ENCODE measurements at regions not wholly inside any gene's neighbourhood (a gene's known extent, or its start where the extent isn't known, plus 50 kb on each side); places are given as distances from the start of the nearest gene placed in this dataset.

DNA sequence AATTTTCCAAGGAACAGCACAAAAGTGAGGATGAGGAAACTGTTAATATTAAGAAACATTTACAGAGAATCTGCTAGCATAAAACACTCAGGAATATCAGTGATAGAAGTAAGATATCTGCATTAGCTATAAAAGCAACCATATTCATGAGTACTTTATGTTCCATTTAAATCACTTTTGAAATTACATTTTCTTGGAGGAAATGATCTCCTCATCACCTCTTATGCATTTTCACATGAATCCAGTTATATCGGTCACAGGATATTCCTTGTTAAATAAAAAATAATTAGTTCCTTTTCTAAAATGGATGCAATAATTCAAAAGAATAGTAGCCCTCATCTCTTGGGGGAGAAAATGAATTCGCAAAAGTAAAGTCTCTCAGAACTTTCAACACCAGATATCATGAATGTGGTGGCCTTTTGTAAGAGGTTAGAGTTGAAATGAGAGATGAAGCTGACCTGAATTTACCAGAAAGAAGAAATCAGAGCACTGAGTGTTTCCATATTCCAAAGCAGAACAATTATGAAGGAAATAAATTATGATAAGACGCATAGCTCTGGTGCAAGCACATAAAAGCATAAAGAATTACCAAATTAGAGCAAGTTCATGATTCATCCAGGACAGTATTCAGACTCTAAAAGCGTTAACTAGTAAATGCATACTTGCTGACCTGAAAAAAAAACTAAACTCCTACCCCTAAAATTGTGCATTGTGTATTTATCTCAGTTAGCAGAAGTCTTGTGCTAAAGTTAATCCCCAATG is 321.9 kb upstream of the CCDC54 start:
- FAIRE-seq: no peak

DNA sequence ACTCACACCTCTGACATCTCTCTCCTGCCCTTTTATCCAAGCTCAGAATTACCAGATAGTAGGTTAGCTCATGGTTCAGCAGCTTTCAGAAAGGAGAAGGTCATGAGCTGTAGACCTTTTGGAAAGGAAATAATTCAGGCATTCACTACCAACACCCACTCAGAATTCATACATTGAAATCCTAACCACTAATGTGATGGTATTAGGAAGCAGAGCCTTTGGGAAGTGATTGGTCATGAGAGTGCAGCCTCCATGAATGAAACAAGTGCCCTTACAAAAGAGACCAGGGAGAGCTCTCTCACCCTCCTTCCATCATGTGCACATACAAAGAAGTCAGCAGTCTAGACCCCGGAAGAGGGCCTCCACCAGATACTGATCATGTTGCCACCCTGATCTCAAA is 315.8 kb upstream of the CCDC54 start:
- no peak for FAIRE-seq

DNA sequence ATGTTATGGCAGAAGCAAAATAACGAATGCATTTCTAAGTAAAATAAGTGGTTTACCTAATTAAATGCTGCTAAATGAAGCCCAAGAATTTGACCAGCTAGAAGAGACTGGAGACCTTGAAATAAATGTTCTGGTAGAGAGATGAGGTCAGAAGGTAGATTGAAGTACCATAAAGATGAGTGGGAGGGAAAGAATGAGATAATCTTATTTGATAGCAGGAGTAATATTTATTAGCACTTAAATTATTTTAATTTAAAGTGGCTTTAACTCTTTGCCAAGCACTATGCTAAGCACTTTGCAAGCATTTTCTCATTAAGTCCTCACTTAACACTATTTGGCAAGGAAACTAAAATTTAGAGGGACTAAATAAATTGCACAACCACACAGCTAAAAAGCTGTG is 314.9 kb upstream of the CCDC54 start:
- FAIRE-seq: no peak

DNA sequence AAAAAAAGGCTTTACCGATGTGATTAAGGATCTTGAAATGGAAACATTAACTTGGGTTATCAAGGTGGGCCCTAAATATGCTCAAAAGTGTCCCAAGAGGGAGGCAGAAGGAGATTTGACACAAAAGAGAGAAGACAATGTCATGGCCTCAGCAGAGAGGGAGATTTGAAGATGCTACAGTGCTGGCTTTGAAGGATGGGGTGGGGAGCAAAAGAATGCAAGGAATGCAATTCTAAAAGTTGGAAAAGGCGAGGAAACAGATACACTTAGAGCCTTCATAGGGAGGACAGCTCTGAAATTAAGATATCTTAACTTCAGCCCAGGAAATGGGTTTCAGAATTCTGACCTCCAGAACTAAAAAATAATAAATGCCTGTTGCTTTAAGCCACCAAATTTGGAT is 314.5 kb upstream of the CCDC54 start:
- no peak for FAIRE-seq

DNA sequence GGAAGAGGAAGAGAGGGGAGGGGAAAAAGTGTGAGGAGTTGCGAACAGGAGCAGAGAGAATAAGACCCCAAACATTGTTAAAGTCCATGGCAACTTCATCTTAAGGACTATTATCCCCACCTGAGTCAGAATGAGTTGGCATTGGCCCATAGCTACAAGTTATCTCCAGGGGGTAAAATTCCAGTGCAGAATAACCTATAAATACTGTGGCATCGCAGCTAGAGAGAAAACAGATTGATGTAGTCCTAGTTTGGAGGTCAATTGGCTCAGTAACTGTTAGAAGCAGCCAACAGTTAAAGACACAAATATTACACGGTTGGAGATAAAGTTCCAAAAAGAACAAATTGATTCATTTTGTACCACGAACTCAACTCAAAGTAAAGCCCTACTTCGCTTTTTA is 313.9 kb upstream of the CCDC54 start:
- FAIRE-seq: no peak

DNA sequence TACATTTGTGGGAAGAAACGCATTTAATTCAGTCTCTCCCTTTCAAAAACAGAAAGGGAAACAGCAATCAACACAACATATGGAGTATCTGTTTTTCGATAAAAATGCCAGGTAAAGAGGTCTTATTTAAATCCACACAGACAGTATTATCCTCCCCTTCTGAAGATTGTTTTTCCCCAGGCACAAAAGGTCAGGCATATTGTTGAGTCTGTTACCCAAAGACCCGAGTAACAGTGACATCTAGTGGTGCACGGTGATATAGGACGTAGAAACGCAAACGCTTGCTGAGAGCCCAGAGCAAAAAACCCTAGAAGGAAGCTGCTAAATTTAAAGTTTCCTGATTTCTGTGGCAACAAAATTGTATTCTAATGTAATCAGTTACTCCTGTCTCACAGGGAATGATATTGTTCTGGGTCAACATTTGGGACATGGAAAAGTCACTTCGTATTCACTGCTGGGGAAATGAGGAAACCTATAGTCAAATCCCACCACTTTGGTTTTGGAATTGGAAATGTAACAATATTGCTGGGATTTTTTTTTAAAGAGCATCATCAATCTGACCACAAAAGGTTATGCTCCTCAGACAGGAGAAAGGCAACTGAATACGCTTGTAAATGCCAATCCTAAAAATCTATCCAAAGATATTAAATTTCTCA is 312.7 kb upstream of the CCDC54 start:
- FAIRE-seq: peak; percentile 78

DNA sequence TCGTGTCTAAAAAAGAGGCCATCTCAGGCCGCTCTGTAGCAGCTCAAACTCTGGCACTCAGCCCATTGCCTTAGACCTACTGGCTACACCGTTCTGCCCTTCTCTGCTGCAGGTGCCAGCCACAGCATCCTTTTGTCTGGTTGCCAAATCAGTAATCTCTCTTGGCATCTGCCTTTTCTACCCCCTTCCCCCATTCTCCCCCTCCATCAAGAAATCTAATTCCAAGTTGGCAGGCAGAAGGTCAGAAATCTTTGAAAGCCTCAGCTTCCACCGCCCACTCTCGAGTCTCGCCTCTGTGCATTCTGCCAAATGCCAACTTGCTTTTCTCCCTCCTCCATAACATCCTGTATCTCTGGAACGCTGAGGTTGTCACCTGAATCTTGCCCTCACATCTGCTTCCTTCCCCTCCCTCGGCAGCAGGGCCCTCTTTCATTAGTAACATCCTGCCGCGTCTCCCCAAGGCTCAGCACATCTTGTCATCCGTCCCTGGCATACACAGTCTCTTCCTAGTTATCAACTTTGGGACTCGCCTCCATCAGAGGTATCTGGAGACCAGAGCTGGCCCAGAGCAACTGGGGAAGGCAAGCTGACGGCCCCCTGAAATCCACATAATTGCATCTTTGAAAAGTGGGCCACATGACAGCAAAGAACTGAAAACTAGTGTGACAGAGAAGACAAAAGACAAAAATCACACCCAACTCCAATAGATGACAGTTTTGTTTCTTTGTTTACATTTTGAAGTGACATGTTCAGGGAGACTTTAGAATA is 312.0 kb upstream of the CCDC54 start:
- FAIRE-seq: no peak

DNA sequence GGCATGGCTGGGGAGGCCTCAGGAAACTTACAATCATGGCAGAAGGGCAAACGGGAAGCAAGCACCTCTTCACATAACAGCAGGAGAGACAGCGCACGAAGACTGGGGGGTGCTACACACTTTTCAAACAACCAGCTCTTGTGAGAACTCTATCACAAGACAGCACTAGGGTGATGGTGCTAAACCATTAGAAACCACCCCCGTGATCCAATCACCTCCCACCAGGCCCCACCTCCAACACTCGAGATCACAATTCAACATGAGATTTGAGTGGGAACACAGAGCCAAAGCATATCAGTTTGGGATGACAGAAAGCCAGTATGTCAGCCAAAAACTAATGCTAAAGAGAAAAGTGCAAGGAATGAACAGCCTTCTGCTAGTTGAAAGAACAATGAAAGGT is 309.8 kb upstream of the CCDC54 start:
- FAIRE-seq: no peak

DNA sequence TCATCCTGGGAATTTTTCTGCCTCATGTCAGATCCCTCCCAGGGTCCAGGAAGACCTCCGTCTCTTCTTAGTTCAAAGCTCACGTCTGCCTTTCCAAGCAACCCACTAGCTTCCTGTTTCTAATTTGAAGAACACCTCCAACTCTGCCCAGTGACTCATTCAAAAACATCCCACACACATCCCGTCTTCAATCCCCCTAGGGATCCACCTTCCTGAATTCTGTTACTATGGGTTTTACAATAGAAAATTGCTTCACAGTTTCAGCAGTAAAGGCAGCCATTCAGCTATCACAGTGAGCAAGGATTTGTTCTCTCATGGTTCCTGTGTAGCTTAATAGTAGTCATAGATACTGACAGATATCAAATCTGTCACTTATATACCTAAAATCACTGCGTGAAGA is 308.3 kb upstream of the CCDC54 start:
- no peak for FAIRE-seq

DNA sequence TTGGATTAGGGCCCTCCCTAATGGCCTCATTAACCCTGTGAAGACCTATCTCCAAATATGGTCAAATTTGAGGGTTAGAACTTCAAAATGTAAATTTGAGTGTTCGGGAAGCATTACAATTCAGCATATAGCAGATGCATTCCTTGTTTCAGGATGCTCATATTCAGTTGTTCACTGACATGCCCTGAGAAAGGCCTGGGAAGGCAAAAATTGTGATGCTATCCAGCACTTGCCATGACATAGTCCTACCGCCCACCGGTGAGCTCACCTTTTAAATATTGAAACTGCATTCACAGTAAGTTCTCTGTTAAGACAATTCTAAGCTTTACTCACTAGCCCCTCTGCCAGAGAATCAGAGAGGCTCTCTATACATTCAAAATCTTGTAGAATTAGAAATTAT is 300.3 kb upstream of the CCDC54 start:
- FAIRE-seq: no peak

DNA sequence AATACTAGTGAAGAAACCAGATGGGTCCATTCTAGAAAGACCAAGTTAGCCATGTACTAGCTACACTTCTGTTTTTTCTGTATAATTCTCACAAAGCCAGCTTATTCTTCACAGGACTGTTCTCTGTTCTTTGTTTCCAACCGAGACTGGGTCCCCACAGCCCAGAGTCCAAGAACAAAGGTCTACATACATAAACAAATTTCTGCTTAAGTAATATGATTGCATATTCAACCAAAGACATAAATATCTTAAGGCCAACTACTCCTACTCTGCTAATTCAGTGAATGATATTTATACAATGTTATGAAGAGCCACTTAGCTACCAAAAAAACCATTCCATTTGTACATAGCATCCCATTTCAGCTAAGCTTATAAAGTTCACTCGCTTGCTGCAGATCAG is 299.8 kb upstream of the CCDC54 start:
- no peak for FAIRE-seq

DNA sequence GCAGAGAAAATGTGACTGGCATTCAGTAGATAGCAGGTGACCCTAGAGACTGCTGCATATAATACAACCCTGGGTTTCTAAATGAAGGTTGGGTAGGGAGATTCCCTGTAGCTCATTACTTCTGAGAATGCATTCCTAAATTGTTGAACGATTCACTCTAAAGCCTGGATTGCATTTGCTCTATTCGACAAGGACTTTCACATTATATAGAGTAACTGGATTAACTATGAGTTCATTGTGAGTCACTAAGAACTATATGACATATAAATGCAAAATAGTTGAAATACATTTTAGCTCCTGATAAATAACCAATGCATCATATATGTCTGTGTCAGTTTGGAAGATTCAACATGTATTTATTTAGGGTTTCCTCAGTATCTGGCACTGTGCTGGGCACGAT is 294.7 kb upstream of the CCDC54 start:
- FAIRE-seq: no peak

DNA sequence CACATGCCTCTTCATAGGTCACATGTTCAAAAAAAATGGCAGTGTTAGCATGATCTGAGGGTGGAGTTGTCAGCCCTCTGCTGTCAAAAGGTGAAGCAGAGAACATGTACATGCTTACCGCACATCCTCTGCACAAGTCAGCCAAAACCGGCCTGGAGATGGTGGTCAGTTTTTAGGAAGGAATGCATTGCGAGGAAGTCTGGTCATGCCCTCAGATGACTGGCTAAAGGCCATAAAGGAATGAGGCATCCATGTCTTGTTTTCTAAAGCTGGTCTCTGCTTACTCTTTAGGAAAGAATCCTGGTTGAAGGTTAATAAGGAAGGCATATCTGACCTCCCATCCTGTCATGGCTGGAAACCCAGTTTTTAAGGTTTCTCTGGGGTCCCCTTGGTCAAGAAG is 292.0 kb upstream of the CCDC54 start:
- FAIRE-seq: no peak

DNA sequence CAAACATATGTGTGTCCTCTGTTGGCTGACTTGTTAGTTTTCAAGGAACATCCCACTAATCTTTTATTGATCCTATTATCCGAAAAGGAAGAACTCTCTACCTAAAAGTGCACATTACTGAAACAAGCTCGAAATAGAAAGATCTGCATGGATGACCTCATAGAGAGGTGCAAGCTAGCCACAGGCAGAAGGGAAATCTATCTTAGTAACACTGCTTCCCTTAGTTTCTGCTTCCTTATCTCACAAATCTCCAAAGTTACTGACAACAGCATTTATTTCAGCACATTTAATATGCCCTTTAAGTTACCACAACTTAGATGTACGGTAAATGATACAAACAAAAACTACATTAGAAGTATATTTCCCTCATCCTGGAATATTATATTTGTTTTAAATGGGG is 285.1 kb upstream of the CCDC54 start:
- no peak for FAIRE-seq

DNA sequence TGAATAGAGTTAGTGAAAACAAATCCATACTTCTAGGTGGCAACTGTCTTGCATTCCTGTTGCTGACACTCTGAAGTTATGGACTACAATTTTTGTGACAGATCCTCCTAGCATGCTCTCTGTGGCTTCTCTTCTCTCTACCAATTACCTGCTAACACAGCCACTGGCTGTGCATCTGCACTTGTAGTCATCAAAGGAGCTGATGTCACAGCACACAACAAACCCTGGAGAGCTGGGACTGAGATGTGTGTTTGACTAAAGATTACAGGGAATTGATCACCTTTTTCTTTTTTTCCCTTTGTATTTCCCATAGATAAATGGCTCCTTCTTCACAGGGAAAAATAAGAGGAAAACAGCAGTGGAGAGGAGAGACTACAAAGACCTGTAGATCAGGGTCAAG is 278.4 kb upstream of the CCDC54 start:
- FAIRE-seq: no peak

DNA sequence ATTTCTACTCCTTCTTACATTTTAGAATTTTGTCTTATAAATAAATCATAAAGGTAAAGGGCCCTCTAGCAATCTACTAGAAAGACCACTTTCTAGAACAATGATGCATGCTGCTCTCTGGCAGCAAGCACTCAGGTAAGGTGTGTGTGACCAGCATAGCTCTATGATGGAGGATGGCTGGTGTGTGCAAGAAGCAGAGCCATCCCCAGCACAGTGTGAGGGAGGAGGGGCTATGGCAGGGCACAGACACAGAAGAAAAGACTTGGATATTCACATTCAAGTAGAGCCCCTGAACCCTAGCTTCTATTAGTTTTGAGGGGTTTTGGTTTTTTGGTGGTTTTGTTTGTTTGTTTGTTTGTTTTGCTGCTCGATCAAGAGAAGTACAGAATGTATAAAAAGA is 277.1 kb upstream of the CCDC54 start:
- no peak for FAIRE-seq

DNA sequence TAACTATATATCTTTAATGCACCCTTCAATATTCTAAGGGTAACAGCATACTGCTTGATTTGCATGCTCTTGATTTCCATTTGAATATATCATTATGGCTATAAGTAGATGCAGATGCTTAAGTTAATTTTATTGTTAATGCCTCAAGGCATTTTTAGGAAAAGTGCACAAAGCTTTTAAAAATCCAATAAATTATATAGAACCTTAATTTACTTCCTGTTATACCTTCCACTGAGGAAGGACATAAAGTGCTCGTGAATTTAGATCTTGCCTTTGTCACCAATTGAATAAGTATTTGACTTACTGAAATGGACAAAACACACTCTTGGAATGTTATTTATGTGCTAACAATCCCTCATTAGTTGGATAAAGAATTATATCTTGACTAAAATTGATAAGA is 276.7 kb upstream of the CCDC54 start:
- no peak for FAIRE-seq

DNA sequence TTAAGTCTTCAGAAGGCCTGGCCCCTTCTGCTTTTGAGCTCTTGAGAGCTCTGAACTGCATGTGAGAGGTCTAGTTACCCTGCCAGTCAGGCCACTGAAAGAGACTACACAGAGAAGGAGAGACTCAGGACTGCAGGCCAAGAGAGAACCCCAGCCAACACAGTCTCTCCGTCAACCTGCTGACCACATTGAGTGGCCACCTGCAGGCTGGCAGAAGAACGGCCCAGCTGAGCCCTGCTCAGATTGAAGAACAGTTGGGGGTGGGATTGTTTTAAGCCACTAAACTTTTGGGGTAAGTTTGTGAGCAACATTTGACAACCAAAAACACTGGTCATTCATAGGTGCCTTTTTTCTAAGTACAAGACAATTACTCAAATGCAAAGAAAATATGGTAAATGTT is 273.5 kb upstream of the CCDC54 start:
- FAIRE-seq: no peak

DNA sequence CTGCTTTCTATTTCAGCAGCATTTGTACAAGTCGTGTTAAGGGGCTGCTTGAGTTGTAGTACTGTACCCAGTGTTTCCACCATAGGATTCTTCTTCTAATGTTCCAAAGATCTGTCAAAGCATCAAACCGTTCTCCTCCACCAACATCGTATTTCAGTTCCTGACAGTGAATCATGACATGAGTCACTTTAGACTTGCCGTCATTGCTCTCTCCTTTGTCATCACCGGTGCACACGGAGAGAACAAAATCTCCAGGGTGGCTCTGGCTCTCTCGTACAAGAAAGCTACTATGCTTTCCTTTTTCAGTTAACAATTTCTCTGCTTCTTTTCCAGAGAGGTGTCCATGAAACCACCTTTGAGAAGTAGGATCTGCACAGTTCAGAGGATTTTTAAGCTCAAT is 270.9 kb upstream of the CCDC54 start:
- FAIRE-seq: no peak

DNA sequence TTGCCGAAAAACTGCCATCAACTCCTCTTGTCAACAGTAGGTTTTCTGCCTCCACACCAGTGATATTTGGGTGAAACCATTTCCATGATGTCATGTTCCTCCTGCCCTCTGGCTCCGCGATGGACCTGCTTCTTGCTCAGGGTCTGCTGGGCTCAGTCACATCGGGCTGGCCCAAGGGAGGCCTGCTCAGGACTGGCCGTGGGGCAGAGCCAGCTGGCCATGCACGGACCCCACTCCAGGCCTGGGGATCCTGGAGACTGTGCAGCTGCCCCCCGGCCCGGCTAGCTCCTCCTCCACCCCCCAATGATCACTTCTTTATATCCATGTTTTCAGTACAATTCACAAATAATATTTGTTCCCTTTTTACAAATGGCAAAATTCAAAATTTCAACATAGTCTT is 270.3 kb upstream of the CCDC54 start:
- no peak for FAIRE-seq

DNA sequence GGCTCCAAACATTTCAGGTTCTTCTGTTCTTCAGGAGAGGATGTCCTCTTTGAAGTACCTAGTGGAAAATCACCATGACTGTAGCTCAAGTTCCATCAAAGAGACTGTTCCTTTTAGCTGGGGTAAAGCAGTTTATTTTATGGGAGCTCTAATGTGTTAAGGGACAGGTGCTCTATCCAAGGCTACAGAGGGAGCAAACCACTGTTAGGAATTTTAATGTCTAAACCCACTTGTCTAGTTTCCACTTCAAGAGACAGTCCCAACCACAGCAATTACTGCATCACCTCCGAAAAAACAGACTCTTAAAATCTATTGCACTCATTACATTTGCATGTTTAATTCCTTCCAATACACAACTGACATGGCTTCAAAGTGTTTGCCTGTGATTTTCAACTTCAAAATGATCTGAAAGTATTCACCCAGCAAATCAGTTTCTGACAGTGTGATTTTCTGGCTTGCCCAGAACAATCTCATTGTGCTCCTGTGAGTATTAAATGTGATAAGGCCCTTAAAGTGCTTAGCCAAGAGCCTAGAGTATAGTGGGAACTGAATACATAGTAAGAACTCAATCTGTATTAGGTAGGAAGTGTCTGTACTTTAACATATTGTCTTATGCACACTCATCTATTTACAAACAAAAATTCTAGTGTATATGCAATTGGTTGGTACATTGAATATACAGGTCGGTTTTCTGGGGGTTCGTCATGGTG is 266.5 kb upstream of the CCDC54 start:
- FAIRE-seq: no peak

DNA sequence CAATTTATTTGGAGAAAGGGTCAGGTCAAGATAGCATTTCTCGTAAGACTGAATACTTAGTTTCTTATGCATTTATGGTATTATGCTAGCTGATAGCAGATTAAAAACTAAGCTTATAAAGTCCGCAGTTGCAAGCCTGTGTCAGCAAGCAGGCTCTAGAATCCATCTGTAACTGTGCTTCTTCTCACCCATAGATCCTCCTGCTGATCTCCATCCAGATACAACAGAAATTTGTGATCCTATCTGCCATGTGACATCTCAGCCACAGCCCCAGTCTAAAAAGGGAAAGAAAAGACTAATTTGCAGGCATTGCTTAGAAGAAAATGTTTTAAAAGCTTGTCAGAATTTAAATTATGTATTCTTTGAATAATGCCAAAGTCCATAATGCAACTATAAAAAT is 265.4 kb upstream of the CCDC54 start:
- no peak for FAIRE-seq

DNA sequence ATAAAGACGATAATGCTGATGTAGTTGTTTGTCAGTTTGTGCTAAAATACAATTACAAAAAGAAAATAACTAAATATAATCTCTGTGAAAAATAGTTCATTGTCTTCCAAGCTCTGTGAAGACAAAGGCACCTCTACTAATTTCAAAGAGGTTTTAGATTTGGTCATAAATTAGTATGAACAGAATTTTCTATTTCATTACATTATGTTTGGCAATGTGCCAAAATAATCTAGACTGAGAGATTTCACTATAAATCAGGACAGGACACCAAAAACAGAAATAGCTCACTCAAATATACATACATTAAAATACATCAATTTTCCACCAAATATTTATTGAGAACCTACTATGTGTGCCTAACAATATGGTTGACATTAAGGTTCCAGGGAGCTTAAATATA is 264.9 kb upstream of the CCDC54 start:
- no peak for FAIRE-seq

DNA sequence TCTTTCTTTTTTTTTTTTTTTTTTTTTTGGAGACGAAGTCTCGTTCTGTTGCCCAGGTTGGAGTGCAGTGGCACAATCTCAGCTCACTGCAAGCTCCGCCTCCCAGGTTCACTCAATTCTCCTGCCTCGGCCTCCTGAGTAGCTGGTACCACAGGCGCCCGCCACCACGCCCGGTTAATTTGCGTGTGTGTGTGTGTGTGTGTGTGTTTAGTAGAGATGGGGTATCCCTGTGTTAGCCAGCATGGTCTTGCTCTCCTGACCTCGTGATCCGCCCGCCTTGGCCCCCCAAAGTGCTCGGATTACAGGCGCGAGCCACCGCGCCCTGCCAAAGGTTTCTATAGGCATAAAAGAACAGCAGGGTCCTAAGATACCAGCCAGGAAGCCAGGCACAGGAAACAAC is 261.0 kb upstream of the CCDC54 start:
- FAIRE-seq: no peak

Data from endometrium (tissue), 2 donors.